Esophagus squamous epithelium (tissue), 4 donors: ENCODE measurements at regions not wholly inside any gene's neighbourhood (a gene's known extent, or its start where the extent isn't known, plus 50 kb on each side); places are given as distances from the start of the nearest gene placed in this dataset.

Experiments
- CTCF ChIP-seq, 6 experiments: fragments of 450-650 bp in 4 of 6; fragments of 200-600 bp in 2 of 6; sonication (generic) in 2 of 6; IDR thresholded peaks; one replicate each; pipeline ENCODE4 v1.5.1; 2016 to 2019; ENCODE audit warnings: antibody characterized with exemption in 6 of 6, mild to moderate bottlenecking in 4 of 6, moderate library complexity in 4 of 6
- POLR2A ChIP-seq, 4 donors: fragments of 450-650 bp; IDR thresholded peaks; one replicate each; pipeline ENCODE4 v1.6.1; 2017; ENCODE audit warnings: antibody characterized with exemption in 4 of 4, mild to moderate bottlenecking in 4 of 4, moderate library complexity in 3 of 4

GRCh38 chr4:125828346-125828745 is 513.6 kb downstream of the FAT4 start:
- no peak for TF ChIP-seq CTCF (IDR thresholded peaks at IDR 0.05)
- no peak for TF ChIP-seq POLR2A (IDR thresholded peaks at IDR 0.05)
